CD4-positive, alpha-beta T cell (primary cell): ENCODE measurements at regions not wholly inside any gene's neighbourhood (a gene's known extent, or its start where the extent isn't known, plus 50 kb on each side); places are given as distances from the start of the nearest gene placed in this dataset.

Source experiments
- ATAC-seq: fragments of 200-7000 bp; cut with Tn5 transposase; one replicate; pipeline ENCODE4 v1.10.0; 2022; ENCODE audit warnings: mild to moderate bottlenecking; ENCODE audit not compliant: poor library complexity
- CTCF ChIA-PET: fragments of 350-600 bp; sonication (Branson Sonifier 250); formaldehyde crosslinking; loops from one replicate; lab custom pipeline; 2021; ENCODE audit warnings: antibody characterized with exemption, inconsistent platforms; lab: Charles Lee
- POLR2A ChIA-PET: fragments of 350-600 bp; sonication (Branson Sonifier 250); formaldehyde crosslinking; loops from one replicate; lab custom pipeline; 2021; ENCODE audit warnings: antibody characterized with exemption, inconsistent platforms; lab: Charles Lee
- DNase-seq, 14 experiments: peaks; one replicate each; pipeline ENCODE4 v3.0.0-alpha.2; 2013 to 2020; ENCODE audit warnings: mixed read lengths in 2 of 14
- H3K27ac ChIP-seq, 2 donors: one replicate each; pipeline versions ENCODE4 v1.5.1 to v1.7.0; 2013; ENCODE audit warnings: low read length in 2 of 2, low read depth in 1 of 2, mild to moderate bottlenecking in 1 of 2
- H3K27me3 ChIP-seq, 2 experiments: 1 replicate in 1 of 2; 2 replicates in 1 of 2; pipeline versions ENCODE4 v1.6.1 to v1.7.0; 2013; ENCODE audit warnings: low read length in 2 of 2, control low read depth in 1 of 2, mild to moderate bottlenecking in 1 of 2, moderate library complexity in 1 of 2; ENCODE audit not compliant: insufficient read depth in 2 of 2, control insufficient read depth in 1 of 2
- H3K36me3 ChIP-seq: one replicate; pipeline ENCODE4 v1.6.1; 2013; ENCODE audit warnings: low read length, control low read depth; ENCODE audit not compliant: insufficient read depth
- H3K4me1 ChIP-seq: one replicate; pipeline ENCODE4 v1.6.1; 2013; ENCODE audit warnings: low read length, control low read depth; ENCODE audit not compliant: insufficient read depth
- H3K4me3 ChIP-seq: one replicate; pipeline ENCODE4 v1.5.1; 2013; ENCODE audit warnings: mild to moderate bottlenecking, low read length, moderate library complexity
- H3K9me3 ChIP-seq, 2 experiments: 1 replicate in 1 of 2; 2 replicates in 1 of 2; pipeline versions ENCODE4 v1.6.1 to v1.7.0; 2013; ENCODE audit warnings: low read length in 2 of 2, mild to moderate bottlenecking in 2 of 2, control low read depth in 1 of 2, moderate library complexity in 1 of 2; ENCODE audit not compliant: control insufficient read depth in 1 of 2, insufficient read depth in 1 of 2
- H3K27ac Mint-ChIP-seq: one replicate; pipeline ENCODE4 v1.8.0; 2020; ENCODE audit warnings: mixed read lengths
- H3K27me3 Mint-ChIP-seq: one replicate; pipeline ENCODE4 v1.8.0; 2021; ENCODE audit warnings: mixed read lengths
- H3K36me3 Mint-ChIP-seq: one replicate; pipeline ENCODE4 v1.8.0; 2021; ENCODE audit warnings: low read depth, mixed read lengths
- H3K4me1 Mint-ChIP-seq: one replicate; pipeline ENCODE4 v1.8.0; 2021; ENCODE audit warnings: low read depth, mixed read lengths
- H3K4me3 Mint-ChIP-seq: one replicate; pipeline ENCODE4 v1.8.0; 2020; ENCODE audit warnings: mild to moderate bottlenecking, mixed read lengths
- H3K9me3 Mint-ChIP-seq: one replicate; pipeline ENCODE4 v1.8.0; 2020; ENCODE audit warnings: mixed read lengths
- CTCF ChIP-seq: fragments of 200-600 bp; IDR thresholded peaks from one replicate; pipeline ENCODE4 v1.8.0; 2022; ENCODE audit warnings: antibody characterized with exemption, mild to moderate bottlenecking
- intact Hi-C, 2 experiments: fragments of 100-400 bp; cut with DNase I in 1 of 2; cut with micrococcal nuclease in 1 of 2; formaldehyde crosslinking; loops; one replicate each; pipeline versions ENCODE4 v1.15.1 to v1.9.0; 2023 to 2025; cut with DNase I, micrococcal nuclease

GRCh38 chrX:7730071-7730470 is 112.9 kb upstream of the VCX start:
- POLR2A ChIA-PET = no interaction called here
- Mint-ChIP-seq H3K36me3 (no peaks in the 10 kb centered on the region), H3K27me3 (no peaks in the 10 kb centered on the region), H3K4me1 (no peaks in the 10 kb centered on the region), H3K4me3 (no peak overlapping the region), H3K27ac (no peak overlapping the region), H3K9me3 (peaks cover 1% of the 10 kb centered on the region)
- H3K9me3 ChIP-seq = no peaks in the 10 kb centered on the region
- no peak for DNase-seq
- CTCF ChIA-PET = no interaction called here
- no peak overlapping the region for H3K4me3 ChIP-seq
- ATAC-seq = no peak
- intact Hi-C loops = no loop called here
- no peak overlapping the region for H3K27ac ChIP-seq
- no peaks in the 10 kb centered on the region for H3K36me3 ChIP-seq
- no peaks in the 10 kb centered on the region for H3K27me3 ChIP-seq
- H3K4me1 ChIP-seq = no peaks in the 10 kb centered on the region
- TF ChIP-seq CTCF = no peak

DNA sequence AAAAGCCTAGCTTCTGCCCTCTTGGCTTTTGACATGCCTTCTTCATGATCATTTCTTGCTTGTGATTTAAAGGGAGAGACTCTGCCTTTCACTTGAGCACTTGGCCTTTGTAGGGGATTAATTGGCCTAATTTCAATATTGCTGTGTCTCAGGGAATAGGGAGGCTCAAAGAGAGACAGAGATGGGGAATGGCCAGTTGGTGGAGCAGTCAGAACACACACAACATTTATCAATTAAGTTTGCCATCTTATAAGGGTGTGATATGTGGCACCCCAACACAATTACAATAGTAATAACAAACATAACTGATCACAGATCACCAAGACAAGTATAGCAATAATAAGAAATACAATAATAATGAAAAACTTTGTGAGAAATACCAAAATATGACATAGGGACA is 122.5 kb upstream of the VCX start:
- Mint-ChIP-seq H3K9me3 (no peaks in the 10 kb centered on the region), H3K36me3 (no peaks in the 10 kb centered on the region), H3K27me3 (no peaks in the 10 kb centered on the region), H3K4me1 (no peaks in the 10 kb centered on the region), H3K4me3 (no peak overlapping the region), H3K27ac (no peak overlapping the region)
- Histone ChIP-seq H3K4me3 (no peak overlapping the region), H3K4me1 (no peaks in the 10 kb centered on the region), H3K36me3 (no peaks in the 10 kb centered on the region), H3K27ac (no peak overlapping the region), H3K27me3 (no peaks in the 10 kb centered on the region), H3K9me3 (no peaks in the 10 kb centered on the region)
- POLR2A ChIA-PET = no interaction called here
- ATAC-seq (no peak), DNase-seq (no peak)
- intact Hi-C loops = no loop called here
- no peak for TF ChIP-seq CTCF
- CTCF ChIA-PET = no interaction called here

DNA sequence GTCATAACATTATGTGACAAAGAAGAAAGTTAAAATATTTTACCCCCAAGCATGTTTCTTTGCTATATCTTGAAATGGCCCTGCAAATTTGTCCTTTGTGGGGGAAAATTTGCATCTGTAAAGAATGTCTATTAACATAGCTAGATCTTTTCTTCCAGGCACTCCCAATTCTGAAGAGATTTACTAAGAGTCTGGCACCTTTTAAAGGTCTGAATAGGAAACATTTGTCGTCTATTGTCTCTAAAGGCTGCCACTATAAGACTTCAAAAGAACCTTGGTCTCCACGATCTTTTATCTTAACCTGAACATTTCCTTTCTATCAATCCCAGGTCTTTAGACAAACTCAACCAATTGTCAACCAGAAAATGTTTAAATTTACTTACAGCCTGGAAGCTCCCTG is 128.6 kb upstream of the VCX start:
- no peak overlapping the region for H3K4me3 ChIP-seq
- H3K27me3 ChIP-seq = no peaks in the 10 kb centered on the region
- no peaks in the 10 kb centered on the region for H3K36me3 ChIP-seq
- DNase-seq (no peak), ATAC-seq (no peak)
- H3K27me3 Mint-ChIP-seq = no peaks in the 10 kb centered on the region
- ChIA-PET CTCF (no interaction called here), POLR2A (no interaction called here)
- H3K36me3 Mint-ChIP-seq = no peaks in the 10 kb centered on the region
- no peak for TF ChIP-seq CTCF
- H3K9me3 Mint-ChIP-seq = no peaks in the 10 kb centered on the region
- H3K4me3 Mint-ChIP-seq = no peak overlapping the region
- H3K27ac Mint-ChIP-seq = no peak overlapping the region
- no peaks in the 10 kb centered on the region for H3K4me1 ChIP-seq
- no peaks in the 10 kb centered on the region for H3K9me3 ChIP-seq
- no peaks in the 10 kb centered on the region for H3K4me1 Mint-ChIP-seq
- no peak overlapping the region for H3K27ac ChIP-seq
- intact Hi-C loops = no loop called here
